GM10266 (cell line): ENCODE measurements at regions not wholly inside any gene's neighbourhood (a gene's known extent, or its start where the extent isn't known, plus 50 kb on each side); places are given as distances from the start of the nearest gene placed in this dataset.
"Not testable (repeated sequence)": the region's sequence is repeated elsewhere in the genome, so short reads cannot be mapped to it uniquely, and the experiment has no call there.

Experiments
- DNase-seq: peaks from one replicate; pipeline ENCODE4 v3.0.0; 2012; ENCODE audit errors: extremely low spot score

GRCh38 chr21:5013455-5014304 lies 5507.7 kb upstream of the TPTE start:
- DNase-seq: not testable (repeated sequence)

- not testable (repeated sequence) for DNase-seq
Measured at GRCh38 chr21:5015187-5015586, 5506.2 kb upstream of the TPTE start.

GRCh38 chr21:5019120-5019519 lies 5502.3 kb upstream of the TPTE start:
- not testable (repeated sequence) for DNase-seq

GRCh38 chr21:5021815-5022214 lies 5499.6 kb upstream of the TPTE start:
- DNase-seq: not testable (repeated sequence)

GRCh38 chr21:5022254-5022653 lies 5499.1 kb upstream of the TPTE start:
- DNase-seq: not testable (repeated sequence)

GRCh38 chr21:5022748-5023147 lies 5498.6 kb upstream of the TPTE start:
- DNase-seq: not testable (repeated sequence)

GRCh38 chr21:5035147-5035546 lies 5486.2 kb upstream of the TPTE start:
- not testable (repeated sequence) for DNase-seq

GRCh38 chr21:5035587-5035986 lies 5485.8 kb upstream of the TPTE start:
- not testable (repeated sequence) for DNase-seq

- DNase-seq: not testable (repeated sequence)
Measured at GRCh38 chr21:5037606-5038331, 5483.6 kb upstream of the TPTE start.

- DNase-seq: not testable (repeated sequence)
Measured at GRCh38 chr21:5039926-5040325, 5481.5 kb upstream of the TPTE start.

- not testable (repeated sequence) for DNase-seq
Measured at GRCh38 chr21:5042583-5042982, 5478.8 kb upstream of the TPTE start.

- not testable (repeated sequence) for DNase-seq
Measured at GRCh38 chr21:5044812-5045211, 5476.6 kb upstream of the TPTE start.

- not testable (repeated sequence) for DNase-seq
Measured at GRCh38 chr21:5051303-5052018, 5469.9 kb upstream of the TPTE start.

GRCh38 chr21:5055027-5055754 lies 5466.2 kb upstream of the TPTE start:
- not testable (repeated sequence) for DNase-seq

- DNase-seq: not testable (repeated sequence)
Measured at GRCh38 chr21:5055996-5056962, 5465.1 kb upstream of the TPTE start.

GRCh38 chr21:5057077-5057476 lies 5464.3 kb upstream of the TPTE start:
- DNase-seq: not testable (repeated sequence)

- DNase-seq: not testable (repeated sequence)
Measured at GRCh38 chr21:5060364-5061083, 5460.9 kb upstream of the TPTE start.

GRCh38 chr21:5064581-5065142 lies 5456.7 kb upstream of the TPTE start:
- DNase-seq: not testable (repeated sequence)
